ENCODE measurements at regions not wholly inside any gene's neighbourhood (a gene's known extent, or its start where the extent isn't known, plus 50 kb on each side); places are given as distances from the start of the nearest gene placed in this dataset.

- Histone ChIP-seq H3K9me3 (ENCODE audit: control insufficient read depth, insufficient read depth, low read depth, low read length) (no peaks in the 10 kb centered on the region), H3K27ac (ENCODE audit: insufficient read depth, low read length) (no peak overlapping the region), H3K4me3 (replicated peaks in 1 of 4; ENCODE audit: control extremely low read depth in 1 of 4, insufficient read depth in 1 of 4, low read depth in 3 of 4, low read length in 4 of 4) (no peak overlapping the region)
Observed at GRCh38 chr13:60288569-60288968, 108.5 kb upstream of the TDRD3 start.

GRCh38 chr13:60303166-60303565 is 93.9 kb upstream of the TDRD3 start:
- TF ChIP-seq, protein P1, sequence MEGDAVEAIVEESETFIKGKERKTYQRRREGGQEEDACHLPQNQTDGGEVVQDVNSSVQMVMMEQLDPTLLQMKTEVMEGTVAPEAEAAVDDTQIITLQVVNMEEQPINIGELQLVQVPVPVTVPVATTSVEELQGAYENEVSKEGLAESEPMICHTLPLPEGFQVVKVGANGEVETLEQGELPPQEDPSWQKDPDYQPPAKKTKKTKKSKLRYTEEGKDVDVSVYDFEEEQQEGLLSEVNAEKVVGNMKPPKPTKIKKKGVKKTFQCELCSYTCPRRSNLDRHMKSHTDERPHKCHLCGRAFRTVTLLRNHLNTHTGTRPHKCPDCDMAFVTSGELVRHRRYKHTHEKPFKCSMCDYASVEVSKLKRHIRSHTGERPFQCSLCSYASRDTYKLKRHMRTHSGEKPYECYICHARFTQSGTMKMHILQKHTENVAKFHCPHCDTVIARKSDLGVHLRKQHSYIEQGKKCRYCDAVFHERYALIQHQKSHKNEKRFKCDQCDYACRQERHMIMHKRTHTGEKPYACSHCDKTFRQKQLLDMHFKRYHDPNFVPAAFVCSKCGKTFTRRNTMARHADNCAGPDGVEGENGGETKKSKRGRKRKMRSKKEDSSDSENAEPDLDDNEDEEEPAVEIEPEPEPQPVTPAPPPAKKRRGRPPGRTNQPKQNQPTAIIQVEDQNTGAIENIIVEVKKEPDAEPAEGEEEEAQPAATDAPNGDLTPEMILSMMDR (conservative IDR thresholded peaks at IDR 0.05 in 1 of 2, IDR thresholded peaks at IDR 0.05 in 1 of 2; ENCODE audit: low read depth in 1 of 2, low read length in 2 of 2), result no peak
- no peak for TF ChIP-seq EZH2 (IDR thresholded peaks at IDR 0.05; ENCODE audit: low read length, missing control alignments)
- no peak overlapping the region for H2AFZ ChIP-seq (ENCODE audit: low read length)

More at GRCh38 chr13:60288569-60288968, 108.5 kb upstream of the TDRD3 start:
- TF ChIP-seq EZH2 (IDR thresholded peaks at IDR 0.05; ENCODE audit: low read length, missing control alignments), result no peak
- TF ChIP-seq, protein P1 (conservative IDR thresholded peaks at IDR 0.05 in 1 of 2, IDR thresholded peaks at IDR 0.05 in 1 of 2; ENCODE audit: low read depth in 1 of 2, low read length in 2 of 2), result no peak
- H3K4me1 ChIP-seq (ENCODE audit: control insufficient read depth, extremely low read depth, insufficient read depth, low read length), result no peaks in the 10 kb centered on the region
- no peaks in the 10 kb centered on the region for H3K36me3 ChIP-seq (ENCODE audit: control insufficient read depth, insufficient read depth, low read length)
- H3K4me2 ChIP-seq (ENCODE audit: extremely low read depth, insufficient read depth, low read length), result no peak overlapping the region
- DNase-seq (ENCODE audit: low read depth in 2 of 2), result no peak
- no peak overlapping the region for H2AFZ ChIP-seq (ENCODE audit: low read length)
- H4K20me1 ChIP-seq (ENCODE audit: control insufficient read depth, extremely low read depth, insufficient read depth, low read length), result no peaks in the 10 kb centered on the region
- no peaks in the 10 kb centered on the region for H3K79me2 ChIP-seq (ENCODE audit: control insufficient read depth, insufficient read depth, low read length)
- H3K9ac ChIP-seq (ENCODE audit: insufficient read depth, low read length), result no peak overlapping the region
- no peaks in the 10 kb centered on the region for H3K27me3 ChIP-seq (ENCODE audit: control insufficient read depth, insufficient read depth, low read length)

DNA sequence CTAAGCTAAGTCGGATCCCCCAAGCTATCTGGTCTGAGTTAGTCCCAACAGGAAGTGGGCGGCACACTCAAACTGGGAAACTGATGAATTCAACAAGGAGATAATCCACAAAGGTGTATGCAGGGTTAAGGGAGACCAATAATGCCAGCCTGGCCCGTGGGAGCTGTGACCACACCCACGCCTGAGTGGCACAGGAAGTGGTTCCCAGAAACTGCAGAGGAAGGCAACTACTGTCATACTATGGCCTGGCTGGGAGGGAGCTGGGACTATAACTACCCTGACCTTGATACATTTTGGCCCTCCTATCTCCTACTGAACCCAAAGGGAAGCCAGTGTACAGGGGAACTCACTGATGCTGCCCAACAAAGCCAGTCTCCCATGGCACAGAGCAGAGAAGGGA is 85.5 kb upstream of the TDRD3 start:
- H3K9me3 ChIP-seq (ENCODE audit: control insufficient read depth, insufficient read depth, low read depth, low read length), result no peaks in the 10 kb centered on the region
- H3K4me2 ChIP-seq (ENCODE audit: extremely low read depth, insufficient read depth, low read length), result no peak overlapping the region
- H3K4me1 ChIP-seq (ENCODE audit: control insufficient read depth, extremely low read depth, insufficient read depth, low read length), result no peaks in the 10 kb centered on the region
- H4K20me1 ChIP-seq (ENCODE audit: control insufficient read depth, extremely low read depth, insufficient read depth, low read length), result no peaks in the 10 kb centered on the region
- no peaks in the 10 kb centered on the region for H3K79me2 ChIP-seq (ENCODE audit: control insufficient read depth, insufficient read depth, low read length)
- H3K27ac ChIP-seq (ENCODE audit: insufficient read depth, low read length), result no peak overlapping the region
- no peak overlapping the region for H2AFZ ChIP-seq (ENCODE audit: low read length)
- H3K27me3 ChIP-seq (ENCODE audit: control insufficient read depth, insufficient read depth, low read length), result no peaks in the 10 kb centered on the region
- no peak for DNase-seq (ENCODE audit: low read depth in 2 of 2)
- no peak overlapping the region for H3K9ac ChIP-seq (ENCODE audit: insufficient read depth, low read length)
- no peaks in the 10 kb centered on the region for H3K36me3 ChIP-seq (ENCODE audit: control insufficient read depth, insufficient read depth, low read length)
- H3K4me3 ChIP-seq (replicated peaks in 1 of 4; ENCODE audit: control extremely low read depth in 1 of 4, insufficient read depth in 1 of 4, low read depth in 3 of 4, low read length in 4 of 4), result no peak overlapping the region
- TF ChIP-seq EZH2 (IDR thresholded peaks at IDR 0.05; ENCODE audit: low read length, missing control alignments), result no peak
- TF ChIP-seq, protein P1 (conservative IDR thresholded peaks at IDR 0.05 in 1 of 2, IDR thresholded peaks at IDR 0.05 in 1 of 2; ENCODE audit: low read depth in 1 of 2, low read length in 2 of 2), result no peak

More at GRCh38 chr13:60303166-60303565, 93.9 kb upstream of the TDRD3 start:
- Histone ChIP-seq H3K36me3 (ENCODE audit: control insufficient read depth, insufficient read depth, low read length) (no peaks in the 10 kb centered on the region), H4K20me1 (ENCODE audit: control insufficient read depth, extremely low read depth, insufficient read depth, low read length) (no peaks in the 10 kb centered on the region), H3K4me3 (replicated peaks in 1 of 4; ENCODE audit: control extremely low read depth in 1 of 4, insufficient read depth in 1 of 4, low read depth in 3 of 4, low read length in 4 of 4) (no peak overlapping the region), H3K9ac (ENCODE audit: insufficient read depth, low read length) (no peak overlapping the region), H3K9me3 (ENCODE audit: control insufficient read depth, insufficient read depth, low read depth, low read length) (no peaks in the 10 kb centered on the region), H3K4me2 (ENCODE audit: extremely low read depth, insufficient read depth, low read length) (no peak overlapping the region), H3K27me3 (ENCODE audit: control insufficient read depth, insufficient read depth, low read length) (peaks cover 2% of the 10 kb centered on the region), H3K27ac (ENCODE audit: insufficient read depth, low read length) (no peak overlapping the region), H3K4me1 (ENCODE audit: control insufficient read depth, extremely low read depth, insufficient read depth, low read length) (no peaks in the 10 kb centered on the region), H3K79me2 (ENCODE audit: control insufficient read depth, insufficient read depth, low read length) (no peaks in the 10 kb centered on the region)
- DNase-seq (ENCODE audit: low read depth in 2 of 2), result no peak
